Small intestine (tissue), 7 donors: ENCODE measurements at regions not wholly inside any gene's neighbourhood (a gene's known extent, or its start where the extent isn't known, plus 50 kb on each side); places are given as distances from the start of the nearest gene placed in this dataset.
A peak's percentile ranks its signal among the peaks of the same experiment; 100 is the strongest.
"Not testable (repeated sequence)": the region's sequence is repeated elsewhere in the genome, so short reads cannot be mapped to it uniquely, and the experiment has no call there.

ENCODE experiments used
- DNase-seq, 2 donors: peaks; one replicate each; pipeline versions ENCODE4 v3.0.0 to v3.0.0-alpha.2; 2013
- FAIRE-seq: peaks from 2 replicates; lab custom pipeline; 2012; peaks lifted over from hg19 to GRCh38; lab: Jason Lieb, UNC
- H3K27ac ChIP-seq, 3 donors: one replicate each; pipeline ENCODE4 v1.5.1; 2013; ENCODE audit warnings: low read length in 2 of 3, mild to moderate bottlenecking in 2 of 3, control low read depth in 1 of 3, inconsistent platforms in 1 of 3, low read depth in 1 of 3, moderate library complexity in 1 of 3
- H3K27me3 ChIP-seq, 3 donors: one replicate each; pipeline ENCODE4 v1.6.1; 2013; ENCODE audit warnings: low read length in 3 of 3, inconsistent platforms in 1 of 3; ENCODE audit not compliant: control insufficient read depth in 3 of 3, insufficient read depth in 3 of 3
- H3K36me3 ChIP-seq, 3 donors: one replicate each; pipeline ENCODE4 v1.6.1; 2013; ENCODE audit warnings: low read length in 3 of 3, inconsistent platforms in 1 of 3, low read depth in 1 of 3, mild to moderate bottlenecking in 1 of 3, moderate library complexity in 1 of 3; ENCODE audit not compliant: control insufficient read depth in 3 of 3, insufficient read depth in 2 of 3
- H3K4me1 ChIP-seq, 3 donors: one replicate each; pipeline ENCODE4 v1.6.1; 2013; ENCODE audit warnings: low read length in 2 of 3, inconsistent platforms in 1 of 3, low read depth in 1 of 3, mild to moderate bottlenecking in 1 of 3, moderate library complexity in 1 of 3; ENCODE audit not compliant: control insufficient read depth in 3 of 3, insufficient read depth in 2 of 3
- H3K4me3 ChIP-seq, 3 donors: one replicate each; pipeline ENCODE4 v1.5.1; 2013; ENCODE audit warnings: low read length in 3 of 3, control low read depth in 1 of 3, inconsistent platforms in 1 of 3, low read depth in 1 of 3, mild to moderate bottlenecking in 1 of 3, moderate library complexity in 1 of 3
- H3K9me3 ChIP-seq, 2 donors: one replicate each; pipeline ENCODE4 v1.6.1; 2013; ENCODE audit warnings: low read depth in 1 of 2, low read length in 1 of 2; ENCODE audit not compliant: control insufficient read depth in 2 of 2, insufficient read depth in 1 of 2
- WGBS, 3 donors: extraction: QIAGEN DNeasy Blood & Tissue Kit; methylation state at CpG; one replicate each; pipeline ENCODE4 v1.1.7; 2013; 5-methylcytosine and 5-hydroxymethylcytosine counted together
- donor health status: healthy with polysubstance abuse.
- donor health status: control.
- donor health status: control.
- donor health status: Bipolar disorder and iron deficiency.
- donor health status: healthy.

DNA sequence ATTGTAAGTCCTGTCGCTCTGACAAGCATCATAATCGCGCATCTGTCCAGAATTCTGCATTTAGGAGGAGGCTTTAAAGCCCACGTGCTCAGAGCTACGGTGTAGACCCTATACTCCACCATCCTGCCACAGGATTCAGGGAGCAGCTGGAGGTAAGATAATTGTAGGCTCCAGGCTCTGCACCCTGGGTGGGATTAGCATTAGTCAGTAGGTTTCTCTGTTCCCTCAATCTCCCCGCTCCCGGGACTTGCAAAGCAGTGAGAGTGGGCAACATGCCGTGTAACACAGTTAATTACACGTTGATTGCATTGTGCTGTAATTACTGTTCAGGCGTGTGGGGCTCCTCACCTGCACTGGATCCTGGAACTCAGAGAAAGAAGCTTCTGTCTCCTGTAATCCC lies 89.3 kb upstream of the CUX1 start:
- no peak for DNase-seq

DNA sequence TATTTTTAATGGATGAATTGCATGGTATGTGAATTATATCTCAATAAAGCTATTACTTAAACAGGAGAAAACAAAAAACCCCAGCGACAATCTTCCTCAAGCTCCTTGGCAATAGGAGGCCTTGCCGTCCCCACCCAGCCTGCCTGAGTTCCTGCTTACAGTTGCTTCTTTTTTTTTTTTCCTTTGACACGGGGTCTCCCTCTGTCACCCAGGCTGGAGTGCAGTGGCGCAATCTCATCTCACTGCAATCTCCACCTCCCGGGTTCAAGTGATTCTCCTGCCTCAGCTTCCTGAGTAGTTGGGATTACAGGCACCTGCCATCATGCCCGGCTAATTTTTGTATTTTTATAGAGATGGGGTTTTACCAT lies 88.6 kb upstream of the CUX1 start:
- FAIRE-seq, H3K4me3 ChIP-seq, H3K27me3 ChIP-seq, H3K9me3 ChIP-seq, H3K36me3 ChIP-seq: not testable (repeated sequence)
- DNase-seq, result peak; percentile 55 to 60
- WGBS, 3 donors, result 45 to 72% (median 50%) methylated on average over 6 of the region's 6 CpGs
- H3K4me1 ChIP-seq, result peaks cover 0 to 26% (median 2%) of the 10 kb centered on the region in 3 donors
- H3K27ac ChIP-seq, result peak overlapping the region; percentile 79 to 88 (median 88)

More for the DNA sequence above, 89.3 kb upstream of the CUX1 start:
- H3K4me3 ChIP-seq, result no peak overlapping the region
- H3K36me3 ChIP-seq, result peaks cover 0 to 3% (median 0%) of the 10 kb centered on the region in 3 donors
- WGBS, 3 donors, result 64 to 82% (median 75%) methylated on average over 10 of the region's 10 CpGs
- H3K27ac ChIP-seq, result peak overlapping the region in 1 of 3 donors; percentile 88
- no peaks in the 10 kb centered on the region for H3K27me3 ChIP-seq
- peaks cover 0 to 10% of the 10 kb centered on the region in 2 donors for H3K9me3 ChIP-seq
- H3K4me1 ChIP-seq, result peaks cover 0 to 21% (median 2%) of the 10 kb centered on the region in 3 donors
- FAIRE-seq, result no peak

- peak; percentile 95 to 98 for DNase-seq
- no peak overlapping the region for H3K4me3 ChIP-seq
- peaks cover 0 to 30% (median 2%) of the 10 kb centered on the region in 3 donors for H3K4me1 ChIP-seq
- no peak for FAIRE-seq
- peaks cover 0 to under 1% (median 0%) of the 10 kb centered on the region in 3 donors for H3K36me3 ChIP-seq
- peak overlapping the region; percentile 79 to 88 (median 88) for H3K27ac ChIP-seq
- peaks cover 0 to under 1% of the 10 kb centered on the region in 2 donors for H3K9me3 ChIP-seq
- WGBS, 3 donors, result 21 to 64% (median 33%) methylated on average over 15 of the region's 15 CpGs
- no peaks in the 10 kb centered on the region for H3K27me3 ChIP-seq
These were observed 88.1 kb upstream of the CUX1 start for GRCh38 chr7:101729241-101729883.

- Histone ChIP-seq H3K36me3 (no peaks in the 10 kb centered on the region), H3K4me1 (peaks cover 0 to 30% (median 2%) of the 10 kb centered on the region in 3 donors), H3K4me3 (no peak overlapping the region), H3K9me3 (peaks cover 0 to 4% of the 10 kb centered on the region in 2 donors), H3K27ac (no peak overlapping the region), H3K27me3 (no peaks in the 10 kb centered on the region)
- 69 to 78% (median 74%) methylated on average over 11 of the region's 11 CpGs for WGBS, 3 donors
- DNase-seq (no peak), FAIRE-seq (no peak)
These were observed 85.8 kb upstream of the CUX1 start for GRCh38 chr7:101731502-101732084.

- FAIRE-seq (no peak), DNase-seq (peak; percentile 73 to 78)
- Histone ChIP-seq H3K9me3 (peaks cover 0 to 4% of the 10 kb centered on the region in 2 donors), H3K4me1 (peaks cover 0 to 20% (median 2%) of the 10 kb centered on the region in 3 donors), H3K27ac (peak overlapping the region in 2 of 3 donors; percentile 17 to 21), H3K27me3 (no peaks in the 10 kb centered on the region), H3K4me3 (peak overlapping the region in 1 of 3 donors; percentile 1), H3K36me3 (no peaks in the 10 kb centered on the region)
- WGBS, 3 donors, result 27 to 40% (median 31%) methylated on average over 21 to 24 of the region's 24 CpGs
These were observed 83.5 kb upstream of the CUX1 start for GRCh38 chr7:101733713-101734475.

- H3K4me1 ChIP-seq, result peaks cover 0 to 9% (median 0%) of the 10 kb centered on the region in 3 donors
- no peak overlapping the region for H3K4me3 ChIP-seq
- H3K9me3 ChIP-seq, result peaks cover 0 to 4% of the 10 kb centered on the region in 2 donors
- no peaks in the 10 kb centered on the region for H3K27me3 ChIP-seq
- no peaks in the 10 kb centered on the region for H3K36me3 ChIP-seq
- FAIRE-seq, result no peak
- DNase-seq, result no peak
- 76 to 86% (median 79%) methylated on average over 3 of the region's 3 CpGs for WGBS, 3 donors
- no peak overlapping the region for H3K27ac ChIP-seq
These were observed 81.3 kb upstream of the CUX1 start for GRCh38 chr7:101736084-101736483.

- peaks cover 0 to 4% of the 10 kb centered on the region in 2 donors for H3K9me3 ChIP-seq
- FAIRE-seq (no peak), DNase-seq (peak in 1 of 2 donors; percentile 41)
- H3K27ac ChIP-seq, result no peak overlapping the region
- H3K36me3 ChIP-seq, result no peaks in the 10 kb centered on the region
- H3K4me1 ChIP-seq, result peaks cover 0 to 4% (median 0%) of the 10 kb centered on the region in 3 donors
- peaks cover 0 to 3% (median 0%) of the 10 kb centered on the region in 3 donors for H3K27me3 ChIP-seq
- H3K4me3 ChIP-seq, result no peak overlapping the region
- WGBS, 3 donors, result 79 to 86% (median 79%) methylated on average over 5 of the region's 5 CpGs
These were observed 77.5 kb upstream of the CUX1 start for GRCh38 chr7:101739775-101740398.
